CD4-positive, alpha-beta T cell treated with Interleukin-10 for 1 hour (primary cell): ENCODE measurements at regions not wholly inside any gene's neighbourhood (a gene's known extent, or its start where the extent isn't known, plus 50 kb on each side); places are given as distances from the start of the nearest gene placed in this dataset.
"Not testable (repeated sequence)": the region's sequence is repeated elsewhere in the genome, so short reads cannot be mapped to it uniquely, and the experiment has no call there.

ENCODE experiments used
- DNase-seq: peaks from one replicate; pipeline ENCODE4 v3.0.0-alpha.2; 2020

- DNase-seq = no peak
Measured at GRCh38 chr5:126220725-126221124, 202.5 kb upstream of the GRAMD2B start.

GRCh38 chr5:126228934-126229333 is 194.3 kb upstream of the GRAMD2B start:
- DNase-seq = no peak

DNA sequence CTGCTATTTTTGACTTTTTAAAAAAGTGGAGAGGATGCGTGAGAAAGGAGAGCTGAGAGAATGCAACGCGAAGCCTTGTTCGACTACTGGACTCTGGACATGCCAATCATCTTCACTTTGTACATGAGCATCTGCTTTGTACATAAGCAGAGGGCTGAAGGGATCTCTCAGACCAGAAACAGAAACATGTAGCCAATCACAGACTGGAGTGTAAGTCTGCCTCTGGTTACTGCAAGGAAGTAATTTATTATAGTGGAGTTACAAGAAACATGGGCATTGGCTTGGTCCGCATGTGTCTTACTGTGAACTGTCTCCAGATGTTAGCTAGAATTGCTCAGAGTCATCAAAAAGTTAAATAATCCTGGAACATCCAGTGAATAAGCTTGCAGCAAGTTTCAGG is 190.0 kb upstream of the GRAMD2B start:
- DNase-seq = no peak

GRCh38 chr5:126234563-126235195 is 188.5 kb upstream of the GRAMD2B start:
- peak; percentile 14 for DNase-seq

DNA sequence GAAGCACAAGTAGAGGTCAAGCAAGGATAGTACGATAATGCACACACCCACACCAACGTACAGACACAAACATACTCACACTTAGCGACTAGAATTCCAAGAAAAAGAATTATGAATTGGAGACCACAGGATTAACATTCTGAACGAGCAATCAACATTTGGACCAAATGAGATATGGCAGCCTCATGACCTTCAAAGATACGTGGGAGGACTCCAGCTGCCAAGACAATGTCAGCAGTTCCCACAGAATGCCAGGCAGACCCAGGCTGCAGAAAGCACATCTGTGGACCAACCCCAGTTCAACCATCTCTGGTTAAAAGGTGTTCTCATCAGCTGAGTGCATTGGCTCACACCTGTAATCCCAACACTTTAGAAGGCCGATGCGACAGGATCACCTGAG is 187.6 kb upstream of the GRAMD2B start:
- DNase-seq = no peak

GRCh38 chr5:126236994-126237393 is 186.2 kb upstream of the GRAMD2B start:
- no peak for DNase-seq

DNA sequence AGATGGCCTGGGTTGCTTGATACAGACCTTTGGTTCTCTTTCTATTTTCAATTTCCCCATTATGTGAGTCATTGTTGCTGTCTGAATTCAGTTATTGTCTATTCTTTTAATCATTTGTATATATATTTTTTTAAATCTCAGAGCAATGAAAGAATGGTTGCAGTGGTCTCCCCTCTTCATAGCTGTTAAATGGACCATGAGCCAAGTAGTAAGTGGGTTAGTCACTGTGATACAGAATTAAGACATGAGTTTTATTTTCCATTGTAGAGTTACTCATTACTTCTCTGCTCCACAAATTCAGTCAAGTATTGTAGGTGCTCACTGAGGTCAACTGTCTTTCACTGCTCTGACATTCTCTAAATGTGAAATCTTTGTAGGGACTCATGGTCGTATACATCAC is 174.6 kb upstream of the GRAMD2B start:
- DNase-seq = no peak

- no peak for DNase-seq
Measured at GRCh38 chr5:126251024-126251423, 172.2 kb upstream of the GRAMD2B start.

- DNase-seq = no peak
Measured at GRCh38 chr5:126253406-126253805, 169.8 kb upstream of the GRAMD2B start.

DNA sequence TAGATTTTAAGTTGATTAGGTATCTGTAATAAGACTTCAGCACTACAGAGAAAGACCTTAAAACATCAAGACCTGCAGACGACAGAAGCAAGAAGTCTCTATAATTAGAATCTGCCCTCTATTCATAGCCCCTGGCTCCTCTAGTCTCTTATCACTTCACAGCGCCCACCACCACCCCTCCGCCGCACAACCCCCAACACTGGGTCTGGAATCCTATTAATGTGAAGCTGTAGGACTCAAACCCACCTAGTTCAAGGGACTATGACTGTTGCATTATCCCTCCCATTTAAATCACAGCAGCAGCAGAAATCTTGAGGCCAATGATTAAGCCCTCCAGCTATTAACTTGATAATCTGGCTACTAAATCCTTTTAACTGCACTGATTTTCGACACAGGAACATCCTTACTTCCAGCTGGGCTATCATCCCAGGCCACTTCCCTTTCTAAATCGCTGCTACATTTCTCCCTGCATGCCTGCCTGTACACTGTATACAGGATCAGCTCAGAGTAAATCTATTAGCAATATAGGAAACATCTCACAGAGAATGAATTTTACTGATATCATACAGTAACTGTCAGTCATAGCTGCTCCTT is 159.5 kb upstream of the GRAMD2B start:
- no peak for DNase-seq

GRCh38 chr5:126265917-126266316 is 157.3 kb upstream of the GRAMD2B start:
- DNase-seq = no peak

DNA sequence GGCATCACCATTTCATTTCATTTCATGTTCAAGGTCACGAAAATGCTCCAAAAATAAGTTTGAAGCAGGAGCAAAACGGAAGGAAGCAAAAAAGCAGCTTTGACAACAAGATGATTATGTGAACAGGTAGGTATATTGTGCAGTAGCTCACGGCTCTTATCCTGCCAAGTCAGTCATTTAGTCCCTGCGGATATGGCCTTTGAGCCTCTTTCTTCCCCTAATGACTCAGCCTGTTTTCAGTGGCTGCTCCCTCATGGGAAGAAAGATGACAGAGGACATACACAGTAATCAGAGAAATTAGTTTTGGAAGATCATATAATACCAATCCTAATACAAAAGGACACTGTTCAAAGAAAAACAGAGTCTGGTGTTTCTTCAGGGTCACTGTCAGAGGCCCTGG is 155.8 kb upstream of the GRAMD2B start:
- DNase-seq = no peak

- DNase-seq = no peak
Measured at GRCh38 chr5:126268697-126269315, 154.4 kb upstream of the GRAMD2B start.

GRCh38 chr5:126269511-126269910 is 153.7 kb upstream of the GRAMD2B start:
- DNase-seq = no peak

- no peak for DNase-seq
Measured at GRCh38 chr5:126271141-126271540, 152.1 kb upstream of the GRAMD2B start.

DNA sequence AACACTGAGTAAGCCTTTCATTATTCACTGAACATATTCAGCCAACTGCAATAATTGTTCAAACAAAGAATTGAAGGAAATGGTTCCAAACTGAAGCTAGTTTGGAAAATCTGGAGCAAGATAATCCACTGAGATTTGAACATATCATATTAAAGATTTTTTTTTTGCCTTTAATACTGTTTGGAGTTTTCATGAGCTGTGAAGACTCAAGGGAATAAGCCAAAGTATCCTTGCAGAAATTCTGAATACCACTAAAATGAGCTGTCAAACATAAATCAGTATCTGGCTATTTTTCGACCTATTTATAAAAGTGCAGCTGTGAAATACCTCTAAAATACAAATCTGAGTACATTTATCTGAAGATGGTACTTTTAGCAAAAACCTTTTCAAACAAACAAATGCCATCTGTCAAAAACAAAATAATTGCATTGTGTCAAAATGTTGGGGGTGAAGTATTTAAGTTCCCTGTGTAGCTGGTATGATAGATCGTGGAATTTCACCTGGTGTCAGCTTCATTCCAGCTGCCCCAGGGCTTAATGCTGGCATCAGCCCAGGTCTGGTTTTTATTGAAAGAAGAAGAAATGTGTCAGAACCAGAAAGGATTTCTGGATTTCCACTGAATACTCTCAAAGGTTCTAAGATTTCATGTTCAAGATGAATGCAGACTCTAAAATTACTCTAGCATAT is 149.0 kb upstream of the GRAMD2B start:
- no peak for DNase-seq

DNA sequence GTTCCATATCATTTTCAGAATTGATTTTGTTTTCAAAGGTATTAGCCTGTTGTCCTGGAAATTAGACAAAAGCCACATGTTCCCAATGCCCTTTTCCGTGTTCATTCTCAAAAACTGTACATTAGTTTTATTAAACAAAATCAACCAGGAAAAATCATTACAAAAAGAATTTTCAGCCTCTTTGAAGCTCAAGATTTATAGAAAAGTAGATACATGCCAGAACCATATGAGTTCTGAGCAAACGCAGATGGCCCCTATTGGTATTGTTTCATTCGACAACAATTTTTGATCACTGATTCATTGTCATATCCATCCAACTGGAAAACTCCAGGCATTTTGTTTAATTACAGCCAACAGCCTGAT is 148.5 kb upstream of the GRAMD2B start:
- no peak for DNase-seq

- no peak for DNase-seq
Measured at GRCh38 chr5:126277762-126278161, 145.4 kb upstream of the GRAMD2B start.

GRCh38 chr5:126280343-126280742 is 142.9 kb upstream of the GRAMD2B start:
- DNase-seq = no peak

DNA sequence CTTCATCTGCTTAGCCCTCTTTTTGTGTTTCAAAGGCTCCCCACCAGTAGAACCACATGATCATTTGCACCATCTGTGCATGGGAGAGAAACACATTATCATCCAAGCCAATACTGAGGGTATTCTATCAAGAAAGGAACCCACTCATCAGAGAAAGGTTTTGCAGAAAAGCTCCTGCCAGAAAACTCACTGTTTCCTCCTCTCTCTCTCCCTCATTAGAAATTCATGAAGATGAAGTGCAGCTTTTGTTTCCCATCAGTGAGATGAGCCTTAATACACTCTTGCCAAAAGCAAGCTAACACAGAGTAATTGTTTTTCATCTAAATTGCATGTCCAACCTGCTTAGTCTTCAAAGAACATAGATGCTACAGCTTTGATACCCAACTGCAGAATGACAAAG is 142.4 kb upstream of the GRAMD2B start:
- no peak for DNase-seq

GRCh38 chr5:126284977-126285696 is 138.1 kb upstream of the GRAMD2B start:
- no peak for DNase-seq

DNA sequence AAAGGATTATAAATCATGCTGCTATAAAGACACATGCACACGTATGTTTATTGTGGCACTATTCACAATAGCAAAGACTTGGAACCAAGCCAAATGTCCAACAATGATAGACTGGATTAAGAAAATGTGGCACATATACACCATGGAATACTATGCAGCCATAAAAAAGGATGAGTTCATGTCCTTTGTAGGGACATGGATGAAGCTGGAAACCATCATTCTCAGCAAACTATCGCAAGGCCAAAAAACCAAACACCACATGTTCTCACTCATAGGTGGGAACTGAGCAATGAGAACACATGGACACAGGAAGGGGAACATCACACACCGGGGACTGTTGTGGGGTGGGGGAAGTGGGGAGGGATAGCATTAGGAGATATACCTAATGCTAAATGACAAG is 127.1 kb upstream of the GRAMD2B start:
- not testable (repeated sequence) for DNase-seq

GRCh38 chr5:126300293-126300692 is 122.9 kb upstream of the GRAMD2B start:
- no peak for DNase-seq

GRCh38 chr5:126301056-126301455 is 122.2 kb upstream of the GRAMD2B start:
- DNase-seq = no peak
